ENCODE measurements at regions not wholly inside any gene's neighbourhood (a gene's known extent, or its start where the extent isn't known, plus 50 kb on each side); places are given as distances from the start of the nearest gene placed in this dataset.

DNA sequence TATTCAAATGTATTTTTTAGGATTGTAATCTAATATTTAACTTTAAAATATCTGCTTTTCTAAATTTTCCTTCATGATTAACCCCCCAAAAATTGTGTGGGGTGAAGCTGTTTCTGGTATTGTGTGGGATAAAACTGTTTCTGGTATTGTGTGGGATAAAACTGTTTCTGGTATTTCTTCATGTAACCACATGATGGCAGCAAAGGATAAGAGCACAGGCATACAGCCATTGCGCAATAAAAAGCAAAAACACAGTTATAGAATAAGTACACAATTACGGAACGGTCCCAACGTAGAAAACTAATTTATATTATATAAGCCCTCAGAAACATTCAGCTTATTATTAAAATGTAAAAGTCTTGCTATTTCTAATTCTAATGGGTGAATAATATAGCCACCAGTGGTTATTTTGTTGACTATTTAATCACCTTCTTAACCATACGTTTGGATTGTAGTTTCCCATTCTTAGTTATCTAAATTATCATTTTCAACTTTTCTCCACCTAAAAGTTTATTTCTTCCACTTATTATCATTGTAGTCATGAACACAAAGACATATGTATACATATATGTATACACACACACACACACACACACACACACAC, 333.9 kb upstream of the FSTL5 start:
- TF ChIP-seq EZH2 (optimal IDR thresholded peaks at IDR 0.05; ENCODE audit: low read depth, low read length) (no peak), EZH2phosphoT487 (IDR thresholded peaks at IDR 0.05; ENCODE audit: low read length) (no peak)
- TF ChIP-seq, protein P1, sequence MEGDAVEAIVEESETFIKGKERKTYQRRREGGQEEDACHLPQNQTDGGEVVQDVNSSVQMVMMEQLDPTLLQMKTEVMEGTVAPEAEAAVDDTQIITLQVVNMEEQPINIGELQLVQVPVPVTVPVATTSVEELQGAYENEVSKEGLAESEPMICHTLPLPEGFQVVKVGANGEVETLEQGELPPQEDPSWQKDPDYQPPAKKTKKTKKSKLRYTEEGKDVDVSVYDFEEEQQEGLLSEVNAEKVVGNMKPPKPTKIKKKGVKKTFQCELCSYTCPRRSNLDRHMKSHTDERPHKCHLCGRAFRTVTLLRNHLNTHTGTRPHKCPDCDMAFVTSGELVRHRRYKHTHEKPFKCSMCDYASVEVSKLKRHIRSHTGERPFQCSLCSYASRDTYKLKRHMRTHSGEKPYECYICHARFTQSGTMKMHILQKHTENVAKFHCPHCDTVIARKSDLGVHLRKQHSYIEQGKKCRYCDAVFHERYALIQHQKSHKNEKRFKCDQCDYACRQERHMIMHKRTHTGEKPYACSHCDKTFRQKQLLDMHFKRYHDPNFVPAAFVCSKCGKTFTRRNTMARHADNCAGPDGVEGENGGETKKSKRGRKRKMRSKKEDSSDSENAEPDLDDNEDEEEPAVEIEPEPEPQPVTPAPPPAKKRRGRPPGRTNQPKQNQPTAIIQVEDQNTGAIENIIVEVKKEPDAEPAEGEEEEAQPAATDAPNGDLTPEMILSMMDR (IDR thresholded peaks at IDR 0.05; ENCODE audit: low read length), result peak; percentile 66
